ENCODE measurements at regions not wholly inside any gene's neighbourhood (a gene's known extent, or its start where the extent isn't known, plus 50 kb on each side); places are given as distances from the start of the nearest gene placed in this dataset.

GRCh38 chr3:177430653-177431052 is 233.4 kb upstream of the TBL1XR1 start:
- TF ChIP-seq CTCF (conservative IDR thresholded peaks at IDR 0.05) (no peak), ZFX (IDR thresholded peaks at IDR 0.05) (no peak)

All from C4-2B (cell line).